Esophagus muscularis mucosa (tissue), 4 donors: ENCODE measurements at regions not wholly inside any gene's neighbourhood (a gene's known extent, or its start where the extent isn't known, plus 50 kb on each side); places are given as distances from the start of the nearest gene placed in this dataset.

Experiments
- EP300 ChIP-seq: sonication (generic); formaldehyde crosslinking; IDR thresholded peaks from one replicate; pipeline ENCODE4 v1.6.1; 2017; ENCODE audit warnings: antibody characterized with exemption
- POLR2A ChIP-seq: fragments of 450-650 bp; IDR thresholded peaks from one replicate; pipeline ENCODE4 v1.6.1; 2017; ENCODE audit warnings: antibody characterized with exemption, moderate library complexity, mild to moderate bottlenecking, low read depth
- TF ChIP-seq, protein P1 (sequence below), 3 experiments: fragments of 200-600 bp in 2 of 3; fragments of 450-650 bp in 1 of 3; sonication (generic) in 2 of 3; IDR thresholded peaks; one replicate each; pipeline ENCODE4 v1.5.1; 2017 to 2019; ENCODE audit warnings: antibody characterized with exemption in 3 of 3, mild to moderate bottlenecking in 2 of 3, moderate library complexity in 1 of 3

DNA sequence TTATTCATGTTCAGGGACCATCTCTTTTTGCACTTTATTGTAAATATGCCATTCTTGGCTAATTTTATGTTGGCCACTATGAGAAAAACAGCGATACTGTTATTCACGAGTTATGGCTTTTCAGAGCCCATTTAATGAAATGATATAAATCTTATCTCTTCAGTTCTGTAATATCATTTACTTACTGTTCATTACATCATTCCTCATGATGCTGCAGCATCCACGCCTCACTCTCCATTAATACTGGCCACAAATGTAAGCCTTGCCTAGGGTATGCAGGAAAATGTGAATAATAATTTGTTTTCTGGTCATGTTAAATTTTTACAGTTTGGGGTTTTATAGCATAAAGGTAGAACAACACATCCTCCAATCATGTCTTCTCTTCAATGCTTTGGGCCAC is 639.6 kb downstream of the SMARCA1 start:
- TF ChIP-seq, protein P1, sequence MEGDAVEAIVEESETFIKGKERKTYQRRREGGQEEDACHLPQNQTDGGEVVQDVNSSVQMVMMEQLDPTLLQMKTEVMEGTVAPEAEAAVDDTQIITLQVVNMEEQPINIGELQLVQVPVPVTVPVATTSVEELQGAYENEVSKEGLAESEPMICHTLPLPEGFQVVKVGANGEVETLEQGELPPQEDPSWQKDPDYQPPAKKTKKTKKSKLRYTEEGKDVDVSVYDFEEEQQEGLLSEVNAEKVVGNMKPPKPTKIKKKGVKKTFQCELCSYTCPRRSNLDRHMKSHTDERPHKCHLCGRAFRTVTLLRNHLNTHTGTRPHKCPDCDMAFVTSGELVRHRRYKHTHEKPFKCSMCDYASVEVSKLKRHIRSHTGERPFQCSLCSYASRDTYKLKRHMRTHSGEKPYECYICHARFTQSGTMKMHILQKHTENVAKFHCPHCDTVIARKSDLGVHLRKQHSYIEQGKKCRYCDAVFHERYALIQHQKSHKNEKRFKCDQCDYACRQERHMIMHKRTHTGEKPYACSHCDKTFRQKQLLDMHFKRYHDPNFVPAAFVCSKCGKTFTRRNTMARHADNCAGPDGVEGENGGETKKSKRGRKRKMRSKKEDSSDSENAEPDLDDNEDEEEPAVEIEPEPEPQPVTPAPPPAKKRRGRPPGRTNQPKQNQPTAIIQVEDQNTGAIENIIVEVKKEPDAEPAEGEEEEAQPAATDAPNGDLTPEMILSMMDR (IDR thresholded peaks at IDR 0.05) = no peak
- no peak for TF ChIP-seq POLR2A
- TF ChIP-seq EP300 = no peak
